Vagina (tissue), 2 donors: ENCODE measurements at regions not wholly inside any gene's neighbourhood (a gene's known extent, or its start where the extent isn't known, plus 50 kb on each side); places are given as distances from the start of the nearest gene placed in this dataset.

Source experiments
- CTCF ChIP-seq, 3 experiments: fragments of 450-650 bp in 2 of 3; fragments of 200-600 bp in 1 of 3; sonication (generic) in 1 of 3; IDR thresholded peaks; one replicate each; pipeline ENCODE4 v1.5.1; 2017 to 2019; ENCODE audit warnings: antibody characterized with exemption in 3 of 3, mild to moderate bottlenecking in 2 of 3, moderate library complexity in 2 of 3
- POLR2A ChIP-seq, 2 donors: fragments of 450-650 bp; IDR thresholded peaks; one replicate each; pipeline ENCODE4 v1.6.1; 2017; ENCODE audit warnings: antibody characterized with exemption in 2 of 2, mild to moderate bottlenecking in 2 of 2, moderate library complexity in 2 of 2
- POLR2AphosphoS5 ChIP-seq, 2 donors: sonication (generic); formaldehyde crosslinking; IDR thresholded peaks; one replicate each; pipeline ENCODE4 v1.9.0; 2017; ENCODE audit warnings: antibody characterized with exemption in 2 of 2, mild to moderate bottlenecking in 2 of 2, low read depth in 1 of 2; ENCODE audit not compliant: insufficient read depth in 1 of 2

- TF ChIP-seq CTCF (IDR thresholded peaks at IDR 0.05) (no peak), POLR2AphosphoS5 (IDR thresholded peaks at IDR 0.05; ENCODE audit: insufficient read depth in 1 of 2, low read depth in 1 of 2) (no peak), POLR2A (IDR thresholded peaks at IDR 0.05) (no peak)
These were observed 194.3 kb upstream of the JADE1 start for GRCh38 chr4:128615197-128615596.
